Hepatocyte (in vitro differentiated cells): ENCODE measurements at regions not wholly inside any gene's neighbourhood (a gene's known extent, or its start where the extent isn't known, plus 50 kb on each side); places are given as distances from the start of the nearest gene placed in this dataset.

Experiments used
- DNase-seq: peaks from one replicate; pipeline ENCODE4 v3.0.0-alpha.2; 2016; ENCODE audit warnings: low spot score
- H2AFZ ChIP-seq: fragments of 200-600 bp; sonication (generic); 2 replicates; pipeline ENCODE4 v1.6.0; 2016; ENCODE audit warnings: antibody characterized with exemption, mild to moderate bottlenecking
- H3K27ac ChIP-seq: fragments of 200-600 bp; sonication (generic); 2 replicates; pipeline ENCODE4 v1.5.1; 2016; ENCODE audit warnings: mild to moderate bottlenecking
- H3K27me3 ChIP-seq: fragments of 200-600 bp; sonication (generic); 2 replicates; pipeline ENCODE4 v1.6.1; 2016
- H3K36me3 ChIP-seq: fragments of 200-600 bp; sonication (generic); replicated peaks from 2 replicates; pipeline ENCODE4 v1.5.1; 2016; ENCODE audit warnings: low read depth; ENCODE audit not compliant: insufficient read depth
- H3K4me1 ChIP-seq: fragments of 200-600 bp; sonication (generic); 2 replicates; pipeline ENCODE4 v1.5.1; 2016; ENCODE audit warnings: mild to moderate bottlenecking, moderate library complexity; ENCODE audit not compliant: insufficient read depth
- H3K4me2 ChIP-seq: fragments of 200-600 bp; sonication (generic); 2 replicates; pipeline ENCODE4 v1.6.0; 2016
- H3K4me3 ChIP-seq: fragments of 200-600 bp; sonication (generic); 2 replicates; pipeline ENCODE4 v1.5.1; 2016; ENCODE audit warnings: mild to moderate bottlenecking
- H3K79me2 ChIP-seq: fragments of 200-600 bp; sonication (generic); 2 replicates; pipeline ENCODE4 v1.6.0; 2017; ENCODE audit warnings: mild to moderate bottlenecking
- H3K9me2 ChIP-seq: fragments of 200-600 bp; sonication (generic); replicated peaks from 2 replicates; pipeline ENCODE4 v1.6.0; 2017; ENCODE audit warnings: mild to moderate bottlenecking; ENCODE audit not compliant: insufficient read depth
- H3K9me3 ChIP-seq: fragments of 200-600 bp; sonication (generic); 2 replicates; pipeline ENCODE4 v1.5.1; 2016; ENCODE audit warnings: low read depth, mild to moderate bottlenecking
- H4K20me1 ChIP-seq: fragments of 200-600 bp; sonication (generic); 2 replicates; pipeline ENCODE4 v1.6.0; 2016; ENCODE audit warnings: mild to moderate bottlenecking; ENCODE audit not compliant: insufficient read depth, poor library complexity, severe bottlenecking
- EZH2 ChIP-seq: fragments of 200-600 bp; sonication (generic); IDR thresholded peaks from 2 replicates; pipeline ENCODE4 v1.6.1; 2016; ENCODE audit warnings: antibody characterized with exemption, mild to moderate bottlenecking, borderline replicate concordance
- EZH2phosphoT487 ChIP-seq: fragments of 200-600 bp; sonication (generic); IDR thresholded peaks from one replicate; pipeline ENCODE4 v1.6.1; 2018; ENCODE audit warnings: antibody characterized with exemption, mild to moderate bottlenecking, low read depth, moderate library complexity; ENCODE audit not compliant: unreplicated experiment, severe bottlenecking
- WGBS: methylation state at CpG from one replicate; pipeline ENCODE4 v1.1.6; 2016; ENCODE audit warnings: low lambda C conversion rate; ENCODE audit errors: missing lambda C conversion rate; 5-methylcytosine and 5-hydroxymethylcytosine counted together
- TF ChIP-seq, protein P1 (sequence below): fragments of 200-600 bp; sonication (generic); IDR thresholded peaks from 2 replicates; pipeline ENCODE4 v1.5.1; 2016; ENCODE audit warnings: antibody characterized with exemption, mild to moderate bottlenecking; ENCODE audit not compliant: poor library complexity

DNA sequence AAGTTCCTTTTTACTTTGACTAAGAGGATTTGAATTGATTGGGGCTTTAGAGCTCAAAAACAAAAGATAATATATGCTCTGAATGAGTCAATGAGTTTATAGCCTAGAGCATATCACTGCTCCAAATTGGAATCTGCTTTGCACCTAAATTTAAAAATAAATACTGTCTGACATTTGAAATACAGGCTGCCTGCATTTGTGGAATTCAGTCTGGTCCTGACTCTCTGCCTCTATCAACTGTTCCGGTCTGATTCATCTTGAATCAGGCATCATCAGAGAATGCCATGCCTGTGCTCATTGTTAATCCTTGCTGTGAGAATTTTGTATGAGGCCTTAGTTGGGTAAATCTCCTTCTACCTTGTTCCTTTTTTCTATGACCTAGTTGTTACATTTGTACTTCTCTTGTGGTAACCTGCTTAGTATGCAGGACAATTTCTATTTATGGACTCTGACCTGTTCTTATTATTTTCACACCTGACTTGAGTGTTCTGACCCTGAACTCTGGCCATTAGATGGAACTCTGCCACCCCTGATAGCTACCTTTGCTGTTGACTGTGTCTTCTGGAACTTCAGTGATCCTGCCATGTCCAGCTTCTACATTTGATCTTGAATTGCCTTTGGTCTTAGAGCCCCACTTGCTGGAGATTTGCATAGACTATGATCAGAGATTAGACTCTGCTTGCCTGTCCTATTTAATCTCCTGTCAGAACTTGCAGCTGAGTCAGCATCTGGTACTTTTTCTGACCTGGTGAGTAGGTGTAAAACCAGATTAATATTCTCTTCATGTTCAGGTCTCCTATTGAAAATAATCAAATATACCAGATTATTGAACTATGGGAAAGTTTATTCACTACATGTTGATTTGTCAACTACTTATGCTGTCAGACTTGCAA lies 442.7 kb upstream of the HS3ST5 start:
- Histone ChIP-seq H3K9me2 (no peaks in the 10 kb centered on the region), H3K36me3 (no peaks in the 10 kb centered on the region), H3K4me3 (no peak overlapping the region), H3K4me2 (no peak overlapping the region), H2AFZ (no peak overlapping the region), H4K20me1 (no peaks in the 10 kb centered on the region), H3K79me2 (no peaks in the 10 kb centered on the region), H3K4me1 (no peaks in the 10 kb centered on the region), H3K27me3 (no peaks in the 10 kb centered on the region), H3K9me3 (no peaks in the 10 kb centered on the region), H3K27ac (no peak overlapping the region)
- DNase-seq: no peak
- WGBS: 96% methylated on average over 1 of the region's 1 CpG
- TF ChIP-seq EZH2: no peak
- no peak for TF ChIP-seq EZH2phosphoT487
- TF ChIP-seq, protein P1, sequence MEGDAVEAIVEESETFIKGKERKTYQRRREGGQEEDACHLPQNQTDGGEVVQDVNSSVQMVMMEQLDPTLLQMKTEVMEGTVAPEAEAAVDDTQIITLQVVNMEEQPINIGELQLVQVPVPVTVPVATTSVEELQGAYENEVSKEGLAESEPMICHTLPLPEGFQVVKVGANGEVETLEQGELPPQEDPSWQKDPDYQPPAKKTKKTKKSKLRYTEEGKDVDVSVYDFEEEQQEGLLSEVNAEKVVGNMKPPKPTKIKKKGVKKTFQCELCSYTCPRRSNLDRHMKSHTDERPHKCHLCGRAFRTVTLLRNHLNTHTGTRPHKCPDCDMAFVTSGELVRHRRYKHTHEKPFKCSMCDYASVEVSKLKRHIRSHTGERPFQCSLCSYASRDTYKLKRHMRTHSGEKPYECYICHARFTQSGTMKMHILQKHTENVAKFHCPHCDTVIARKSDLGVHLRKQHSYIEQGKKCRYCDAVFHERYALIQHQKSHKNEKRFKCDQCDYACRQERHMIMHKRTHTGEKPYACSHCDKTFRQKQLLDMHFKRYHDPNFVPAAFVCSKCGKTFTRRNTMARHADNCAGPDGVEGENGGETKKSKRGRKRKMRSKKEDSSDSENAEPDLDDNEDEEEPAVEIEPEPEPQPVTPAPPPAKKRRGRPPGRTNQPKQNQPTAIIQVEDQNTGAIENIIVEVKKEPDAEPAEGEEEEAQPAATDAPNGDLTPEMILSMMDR: no peak

DNA sequence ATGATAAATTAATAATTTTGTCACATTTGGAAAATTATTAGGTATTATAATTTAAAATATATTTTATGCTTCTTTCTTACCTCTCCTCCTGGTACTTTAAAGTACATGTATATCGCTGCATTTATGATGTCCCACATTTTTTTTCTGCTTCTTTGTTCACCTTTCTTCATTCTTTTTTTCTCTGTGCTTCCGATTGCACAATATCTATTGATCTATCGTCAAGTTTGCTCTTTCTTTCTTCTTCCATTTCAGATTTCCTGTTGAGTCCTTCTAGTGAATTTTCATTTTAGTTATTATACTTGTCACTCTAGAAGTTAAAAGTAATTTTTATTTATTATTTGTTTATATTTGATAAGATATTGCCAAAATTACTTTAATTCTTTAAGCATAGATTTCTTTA lies 441.0 kb upstream of the HS3ST5 start:
- TF ChIP-seq, protein P1: no peak
- TF ChIP-seq EZH2phosphoT487: no peak
- H3K79me2 ChIP-seq: no peaks in the 10 kb centered on the region
- no peak overlapping the region for H2AFZ ChIP-seq
- no peak overlapping the region for H3K4me3 ChIP-seq
- no peaks in the 10 kb centered on the region for H3K36me3 ChIP-seq
- no peak overlapping the region for H3K27ac ChIP-seq
- no peaks in the 10 kb centered on the region for H3K9me3 ChIP-seq
- no peaks in the 10 kb centered on the region for H3K4me1 ChIP-seq
- H4K20me1 ChIP-seq: no peaks in the 10 kb centered on the region
- DNase-seq: no peak
- no peaks in the 10 kb centered on the region for H3K9me2 ChIP-seq
- H3K27me3 ChIP-seq: no peaks in the 10 kb centered on the region
- WGBS: 92% methylated on average over 3 of the region's 3 CpGs
- H3K4me2 ChIP-seq: no peak overlapping the region

DNA sequence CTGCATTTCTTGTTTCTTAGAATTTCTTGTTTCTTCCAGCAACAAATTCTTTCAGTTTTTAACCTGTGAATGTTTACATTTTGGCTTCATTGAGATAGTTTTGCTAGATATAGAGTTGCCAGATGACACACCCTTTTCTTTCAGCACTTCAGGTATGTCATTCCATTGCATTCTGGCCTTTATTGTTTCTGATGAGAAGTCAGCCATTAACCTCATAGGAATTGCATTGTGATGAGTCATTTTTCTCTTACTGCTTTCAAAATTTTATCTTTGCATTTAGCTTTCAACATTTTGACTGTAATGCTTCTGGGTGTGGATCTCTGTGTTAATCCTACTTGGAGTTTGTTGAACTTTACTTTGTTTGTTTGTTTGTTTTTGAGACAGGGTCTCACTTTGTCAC lies 440.3 kb upstream of the HS3ST5 start:
- Histone ChIP-seq H3K4me3 (no peak overlapping the region), H4K20me1 (no peaks in the 10 kb centered on the region), H3K9me2 (no peaks in the 10 kb centered on the region), H3K27ac (no peak overlapping the region), H3K4me1 (no peaks in the 10 kb centered on the region), H2AFZ (no peak overlapping the region), H3K79me2 (no peaks in the 10 kb centered on the region), H3K36me3 (no peaks in the 10 kb centered on the region), H3K27me3 (no peaks in the 10 kb centered on the region), H3K9me3 (no peaks in the 10 kb centered on the region), H3K4me2 (no peak overlapping the region)
- DNase-seq: no peak
- TF ChIP-seq, protein P1: no peak
- TF ChIP-seq EZH2 (no peak), EZH2phosphoT487 (no peak)
